Prostate gland (tissue), 2 donors: ENCODE measurements at regions not wholly inside any gene's neighbourhood (a gene's known extent, or its start where the extent isn't known, plus 50 kb on each side); places are given as distances from the start of the nearest gene placed in this dataset.
"Not testable (repeated sequence)": the region's sequence is repeated elsewhere in the genome, so short reads cannot be mapped to it uniquely, and the experiment has no call there.

ENCODE experiments used
- DNase-seq: peaks from one replicate; pipeline ENCODE4 v3.0.0-alpha.2; 2019; ENCODE audit warnings: low spot score
- H3K27ac ChIP-seq, 2 donors: fragments of 200-600 bp; sonication (generic); 2 replicates each; pipeline ENCODE4 v1.5.1; 2017 to 2019
- H3K27me3 ChIP-seq: fragments of 200-600 bp; sonication (generic); replicated peaks from 2 replicates; pipeline ENCODE4 v1.5.1; 2019; ENCODE audit not compliant: insufficient read depth
- H3K36me3 ChIP-seq, 2 donors: fragments of 200-600 bp; sonication (generic); 1 replicate in 1 of 2; 2 replicates in 1 of 2; pipeline versions ENCODE4 v1.5.1 to v1.8.1; 2017 to 2019
- H3K4me1 ChIP-seq: fragments of 200-600 bp; sonication (generic); replicated peaks from 2 replicates; pipeline ENCODE4 v1.5.1; 2019
- H3K4me3 ChIP-seq, 2 donors: fragments of 200-600 bp; sonication (generic); 2 replicates each; pipeline ENCODE4 v1.5.1; 2017 to 2019
- H3K9me3 ChIP-seq: fragments of 200-600 bp; sonication (generic); 2 replicates; pipeline ENCODE4 v1.5.1; 2017
- POLR2A ChIP-seq: fragments of 450-650 bp; IDR thresholded peaks from one replicate; pipeline ENCODE4 v1.6.1; 2016; ENCODE audit warnings: antibody characterized with exemption, mild to moderate bottlenecking
- POLR2AphosphoS5 ChIP-seq: sonication (generic); formaldehyde crosslinking; IDR thresholded peaks from one replicate; pipeline ENCODE4 v1.6.1; 2017; ENCODE audit warnings: antibody characterized with exemption
- WGBS: methylation state at CpG from one replicate; pipeline ENCODE4 v1.1.5; 2018; 5-methylcytosine and 5-hydroxymethylcytosine counted together
- intact Hi-C: fragments of 100-400 bp; cut with DNase I; formaldehyde crosslinking; loops from one replicate; pipeline ENCODE4 v1.14.2; 2022
- TF ChIP-seq, protein P1 (sequence below), 4 experiments: fragments of 200-600 bp in 2 of 4; fragments of 450-650 bp in 2 of 4; sonication (generic) in 2 of 4; IDR thresholded peaks; 1 replicate in 3 of 4; 2 replicates in 1 of 4; pipeline ENCODE4 v1.5.1; 2016 to 2019; ENCODE audit warnings: antibody characterized with exemption in 4 of 4, mild to moderate bottlenecking in 2 of 4, moderate library complexity in 2 of 4

GRCh38 chr9:3646226-3646625 lies 120.4 kb upstream of the RFX3 start:
- intact Hi-C loops: no loop called here
- Histone ChIP-seq H3K36me3 (no peaks in the 10 kb centered on the region), H3K4me3 (no peak overlapping the region), H3K9me3 (no peaks in the 10 kb centered on the region), H3K27ac (no peak overlapping the region), H3K27me3 (no peaks in the 10 kb centered on the region), H3K4me1 (no peaks in the 10 kb centered on the region)
- WGBS: 93% methylated on average over 1 of the region's 1 CpG
- no peak for DNase-seq
- no peak for TF ChIP-seq POLR2A
- TF ChIP-seq POLR2AphosphoS5: no peak
- TF ChIP-seq, protein P1, sequence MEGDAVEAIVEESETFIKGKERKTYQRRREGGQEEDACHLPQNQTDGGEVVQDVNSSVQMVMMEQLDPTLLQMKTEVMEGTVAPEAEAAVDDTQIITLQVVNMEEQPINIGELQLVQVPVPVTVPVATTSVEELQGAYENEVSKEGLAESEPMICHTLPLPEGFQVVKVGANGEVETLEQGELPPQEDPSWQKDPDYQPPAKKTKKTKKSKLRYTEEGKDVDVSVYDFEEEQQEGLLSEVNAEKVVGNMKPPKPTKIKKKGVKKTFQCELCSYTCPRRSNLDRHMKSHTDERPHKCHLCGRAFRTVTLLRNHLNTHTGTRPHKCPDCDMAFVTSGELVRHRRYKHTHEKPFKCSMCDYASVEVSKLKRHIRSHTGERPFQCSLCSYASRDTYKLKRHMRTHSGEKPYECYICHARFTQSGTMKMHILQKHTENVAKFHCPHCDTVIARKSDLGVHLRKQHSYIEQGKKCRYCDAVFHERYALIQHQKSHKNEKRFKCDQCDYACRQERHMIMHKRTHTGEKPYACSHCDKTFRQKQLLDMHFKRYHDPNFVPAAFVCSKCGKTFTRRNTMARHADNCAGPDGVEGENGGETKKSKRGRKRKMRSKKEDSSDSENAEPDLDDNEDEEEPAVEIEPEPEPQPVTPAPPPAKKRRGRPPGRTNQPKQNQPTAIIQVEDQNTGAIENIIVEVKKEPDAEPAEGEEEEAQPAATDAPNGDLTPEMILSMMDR (IDR thresholded peaks at IDR 0.05): no peak

DNA sequence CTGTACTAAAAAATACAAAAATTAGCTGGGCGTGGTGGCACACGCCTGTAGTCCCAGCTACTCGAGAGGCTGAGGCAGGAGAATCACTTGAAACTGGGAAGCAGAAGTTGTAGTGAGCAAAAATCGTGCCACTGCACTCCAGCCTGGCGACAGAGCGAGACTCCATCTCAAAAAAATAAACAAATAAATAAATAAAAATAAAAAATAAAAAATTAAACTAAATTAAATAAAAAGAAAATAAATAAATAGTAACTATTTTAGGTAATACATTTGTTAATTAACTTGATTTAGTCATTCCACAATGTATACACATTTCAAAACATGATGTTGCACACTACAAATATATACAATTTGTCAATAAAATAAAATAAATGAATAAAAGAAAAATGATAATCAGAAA lies 116.3 kb upstream of the RFX3 start:
- intact Hi-C loops, H3K36me3 ChIP-seq, H3K9me3 ChIP-seq, H3K4me1 ChIP-seq, H3K4me3 ChIP-seq, H3K27me3 ChIP-seq, H3K27ac ChIP-seq, DNase-seq: not testable (repeated sequence)
- 95% methylated on average over 6 of the region's 6 CpGs for WGBS

GRCh38 chr9:3629495-3629894 lies 103.7 kb upstream of the RFX3 start:
- TF ChIP-seq POLR2AphosphoS5 (no peak), POLR2A (no peak)
- TF ChIP-seq, protein P1 (IDR thresholded peaks at IDR 0.05): no peak
- Histone ChIP-seq H3K27ac (no peak overlapping the region), H3K4me3 (no peak overlapping the region), H3K36me3 (no peaks in the 10 kb centered on the region), H3K4me1 (no peaks in the 10 kb centered on the region), H3K9me3 (no peaks in the 10 kb centered on the region), H3K27me3 (no peaks in the 10 kb centered on the region)
- WGBS: 29% methylated on average over 1 of the region's 1 CpG
- intact Hi-C loops: no loop called here
- no peak for DNase-seq

DNA sequence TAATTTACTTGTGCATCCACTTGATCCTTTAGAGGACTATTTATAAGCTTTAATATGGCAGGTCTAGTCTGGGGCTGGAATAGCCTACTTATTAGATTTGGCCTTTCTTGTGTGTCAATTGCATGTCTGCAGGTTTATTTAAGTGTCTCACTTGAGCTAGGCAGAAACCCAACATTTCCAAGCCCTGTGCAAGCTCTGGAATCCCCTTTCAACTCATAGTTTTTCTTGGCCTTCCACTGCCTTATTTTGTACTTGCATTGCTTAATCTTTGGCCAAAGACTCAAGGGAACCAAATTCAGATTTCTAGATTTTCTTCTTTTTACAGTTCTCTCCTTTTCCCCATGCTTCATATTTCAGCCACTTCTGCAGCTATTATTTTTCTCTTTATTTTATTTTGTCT lies 102.4 kb upstream of the RFX3 start:
- H3K27me3 ChIP-seq: no peaks in the 10 kb centered on the region
- intact Hi-C loops: no loop called here
- no peak overlapping the region for H3K27ac ChIP-seq
- no peaks in the 10 kb centered on the region for H3K9me3 ChIP-seq
- no peak for DNase-seq
- H3K4me1 ChIP-seq: no peaks in the 10 kb centered on the region
- no peak overlapping the region for H3K4me3 ChIP-seq
- no peaks in the 10 kb centered on the region for H3K36me3 ChIP-seq
- TF ChIP-seq, protein P1 (IDR thresholded peaks at IDR 0.05): no peak
- no peak for TF ChIP-seq POLR2A
- TF ChIP-seq POLR2AphosphoS5: no peak

- 79% methylated on average over 5 of the region's 5 CpGs for WGBS
- Histone ChIP-seq H3K27me3 (no peaks in the 10 kb centered on the region), H3K9me3 (no peaks in the 10 kb centered on the region), H3K4me1 (no peaks in the 10 kb centered on the region), H3K36me3 (no peaks in the 10 kb centered on the region), H3K4me3 (no peak overlapping the region), H3K27ac (no peak overlapping the region)
- intact Hi-C loops: no loop called here
- DNase-seq: no peak
- TF ChIP-seq, protein P1 (IDR thresholded peaks at IDR 0.05): no peak
- no peak for TF ChIP-seq POLR2AphosphoS5
- no peak for TF ChIP-seq POLR2A
These were observed 82.2 kb upstream of the RFX3 start for GRCh38 chr9:3608011-3608410.

DNA sequence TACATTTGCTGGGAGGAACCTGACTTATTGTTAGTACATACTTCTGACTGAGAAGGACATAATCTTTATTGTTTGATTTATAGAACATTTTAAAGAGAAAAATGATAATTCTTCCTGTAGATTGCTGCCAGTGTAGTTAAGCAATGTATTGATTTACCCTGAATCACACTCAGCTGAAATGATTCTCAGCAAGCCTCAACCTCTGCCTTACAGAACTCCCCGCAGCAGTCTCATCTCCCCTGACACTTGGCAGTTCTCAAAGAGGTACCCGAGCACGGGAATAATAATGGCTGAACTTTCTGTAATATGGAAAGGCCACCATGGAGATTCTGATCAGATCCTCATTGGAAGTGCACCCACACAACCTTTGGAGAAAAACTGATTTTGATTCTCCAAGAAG lies 74.9 kb upstream of the RFX3 start:
- no peak for DNase-seq
- Histone ChIP-seq H3K4me1 (no peaks in the 10 kb centered on the region), H3K27me3 (no peaks in the 10 kb centered on the region), H3K36me3 (no peaks in the 10 kb centered on the region), H3K4me3 (no peak overlapping the region), H3K27ac (no peak overlapping the region), H3K9me3 (no peaks in the 10 kb centered on the region)
- intact Hi-C loops: no loop called here
- TF ChIP-seq, protein P1 (IDR thresholded peaks at IDR 0.05): no peak
- no peak for TF ChIP-seq POLR2AphosphoS5
- no peak for TF ChIP-seq POLR2A
- 48% methylated on average over 3 of the region's 3 CpGs for WGBS
